ENCODE measurements at regions not wholly inside any gene's neighbourhood (a gene's known extent, or its start where the extent isn't known, plus 50 kb on each side); places are given as distances from the start of the nearest gene placed in this dataset.

DNA sequence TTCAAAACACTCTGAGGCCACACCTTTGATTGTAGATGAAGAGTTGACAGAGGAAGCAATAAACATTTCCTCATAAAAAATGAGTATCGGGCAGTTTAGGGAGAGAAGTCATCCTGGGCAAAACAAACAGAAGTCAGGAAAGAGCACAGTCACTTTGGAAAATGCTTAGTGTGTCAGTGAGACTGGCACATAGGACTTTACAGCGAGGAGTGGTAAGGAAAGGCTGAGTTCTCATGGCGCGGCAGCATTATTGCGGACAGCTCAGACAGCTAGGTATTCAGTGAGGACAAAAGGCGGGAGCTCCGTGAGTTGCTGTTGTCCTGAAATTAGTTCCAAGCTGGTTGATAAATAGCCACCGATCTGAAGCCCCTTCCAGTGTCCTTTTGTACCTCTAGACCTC, 229.9 kb downstream of the SNAPC1 start:
- Histone ChIP-seq H3K23me2 (ENCODE audit: insufficient read length, low read depth, low read length, poor library complexity, severe bottlenecking) (no peaks in the 10 kb centered on the region), H3K79me1 (ENCODE audit: insufficient read depth, low read depth, low read length, poor library complexity, severe bottlenecking) (no peaks in the 10 kb centered on the region), H3K23ac (ENCODE audit: insufficient read length, low read depth, low read length) (no peak overlapping the region), H3K79me2 (ENCODE audit: insufficient read depth, low read length) (no peaks in the 10 kb centered on the region), H3K27ac (ENCODE audit: insufficient read length, low read depth, low read length) (no peak overlapping the region), H4K20me1 (ENCODE audit: control insufficient read depth, insufficient read depth, insufficient read length) (no peaks in the 10 kb centered on the region), H2BK12ac (ENCODE audit: insufficient read length, low read depth, low read length) (no peak overlapping the region), H4K8ac (replicated peaks; ENCODE audit: insufficient read length, low read depth, low read length) (no peak overlapping the region), H3K9me3 (ENCODE audit: control insufficient read depth, low read depth, low read length) (no peaks in the 10 kb centered on the region), H3K9ac (ENCODE audit: extremely low read depth, insufficient read length, low read length) (no peak overlapping the region), H4K91ac (ENCODE audit: insufficient read length, low read depth, low read length) (no peak overlapping the region), H2BK20ac (ENCODE audit: low read depth, low read length, poor library complexity, severe bottlenecking) (no peak overlapping the region), H2AK5ac (ENCODE audit: insufficient read length, low read length) (no peak overlapping the region), H2BK15ac (ENCODE audit: low read depth, low read length) (no peak overlapping the region), H3K18ac (ENCODE audit: insufficient read length, low read depth, low read length) (no peak overlapping the region), H2BK120ac (ENCODE audit: low read depth, low read length, poor library complexity, severe bottlenecking) (no peak overlapping the region), H3K27me3 (ENCODE audit: insufficient read depth, low read length) (no peaks in the 10 kb centered on the region), H4K5ac (ENCODE audit: insufficient read length, low read depth, low read length) (no peak overlapping the region), H2AFZ (ENCODE audit: low read length) (no peak overlapping the region), H2BK5ac (ENCODE audit: insufficient read length, low read length) (no peak overlapping the region), H3K14ac (ENCODE audit: insufficient read depth, low read length) (no peak overlapping the region), H3K4ac (ENCODE audit: low read depth, low read length) (no peak overlapping the region), H3K4me2 (ENCODE audit: insufficient read depth, insufficient read length, low read length) (no peak overlapping the region), H3K4me1 (ENCODE audit: insufficient read depth, low read length) (no peaks in the 10 kb centered on the region), H3K56ac (ENCODE audit: insufficient read length, low read depth, low read length) (no peak overlapping the region), H3T11ph (ENCODE audit: low read length) (no peak overlapping the region)
- no peaks in the 10 kb centered on the region for H3K27me3 Mint-ChIP-seq (ENCODE audit: low read depth)
- H3K27ac Mint-ChIP-seq = no peak overlapping the region
- no CpG with 5 or more reads among the region's 8 CpGs for WGBS (ENCODE audit: extremely low coverage, insufficient read length, low lambda C conversion rate)
- no peaks in the 10 kb centered on the region for H3K36me3 Mint-ChIP-seq (ENCODE audit: insufficient read depth in 1 of 3, low read depth in 3 of 3)
- no peak for DNase-seq
- H3K4me3 Mint-ChIP-seq = no peak overlapping the region
- H3K4me1 Mint-ChIP-seq = no peaks in the 10 kb centered on the region
- TF ChIP-seq CTCF (conservative IDR thresholded peaks at IDR 0.05) = no peak
- H3K9me3 Mint-ChIP-seq = no peaks in the 10 kb centered on the region

Measured in H9 (cell line).